ENCODE measurements at regions not wholly inside any gene's neighbourhood (a gene's known extent, or its start where the extent isn't known, plus 50 kb on each side); places are given as distances from the start of the nearest gene placed in this dataset.

- WGBS, 2 donors = 68 to 72% methylated on average over 2 of the region's 2 CpGs
- intact Hi-C loops (cut with DNase I; ENCODE audit: low total_unique reads) = no loop called here
- no peak overlapping the region for H3K4me3 ChIP-seq (ENCODE audit: low read depth, poor library complexity, severe bottlenecking)
- DNase-seq (ENCODE audit: low spot score in 2 of 2) = no peak
- TF ChIP-seq POLR2A (IDR thresholded peaks at IDR 0.05) (no peak), CTCF (IDR thresholded peaks at IDR 0.05) (no peak)
Measured at GRCh38 chr3:168815946-168816345, 720.2 kb upstream of the GOLIM4 start.

GRCh38 chr3:168813225-168813802 lies 717.6 kb upstream of the GOLIM4 start:
- intact Hi-C loops (cut with DNase I; ENCODE audit: low total_unique reads) = no loop called here
- TF ChIP-seq CTCF (IDR thresholded peaks at IDR 0.05) (no peak), POLR2A (IDR thresholded peaks at IDR 0.05) (no peak)
- WGBS, 2 donors = 85% methylated on average over 2 of the region's 2 CpGs
- H3K4me3 ChIP-seq (ENCODE audit: low read depth, poor library complexity, severe bottlenecking) = no peak overlapping the region
- DNase-seq (ENCODE audit: low spot score in 2 of 2) = no peak

GRCh38 chr3:168812234-168812633 lies 716.5 kb upstream of the GOLIM4 start:
- WGBS, 2 donors = 39 to 46% methylated on average over 3 of the region's 3 CpGs
- DNase-seq (ENCODE audit: low spot score in 2 of 2) = no peak
- intact Hi-C loops (cut with DNase I; ENCODE audit: low total_unique reads) = no loop called here
- no peak for TF ChIP-seq POLR2A (IDR thresholded peaks at IDR 0.05)
- no peak for TF ChIP-seq CTCF (IDR thresholded peaks at IDR 0.05)
- H3K4me3 ChIP-seq (ENCODE audit: low read depth, poor library complexity, severe bottlenecking) = no peak overlapping the region

- DNase-seq (ENCODE audit: low spot score in 2 of 2) = no peak
- intact Hi-C loops (cut with DNase I; ENCODE audit: low total_unique reads) = no loop called here
- TF ChIP-seq CTCF (IDR thresholded peaks at IDR 0.05) (no peak), POLR2A (IDR thresholded peaks at IDR 0.05) (no peak)
- no peak overlapping the region for H3K4me3 ChIP-seq (ENCODE audit: low read depth, poor library complexity, severe bottlenecking)
- WGBS, 2 donors = 90 to 94% methylated on average over 3 of the region's 3 CpGs
Measured at GRCh38 chr3:168808596-168808995, 712.9 kb upstream of the GOLIM4 start.

- no peak overlapping the region for H3K4me3 ChIP-seq (ENCODE audit: low read depth, poor library complexity, severe bottlenecking)
- intact Hi-C loops (cut with DNase I; ENCODE audit: low total_unique reads) = no loop called here
- DNase-seq (ENCODE audit: low spot score in 2 of 2) = no peak
- no peak for TF ChIP-seq CTCF (IDR thresholded peaks at IDR 0.05)
- no peak for TF ChIP-seq POLR2A (IDR thresholded peaks at IDR 0.05)
- WGBS, 2 donors = 45 to 54% methylated on average over 4 of the region's 4 CpGs
Measured at GRCh38 chr3:168807448-168807847, 711.7 kb upstream of the GOLIM4 start.

GRCh38 chr3:168806871-168807270 lies 711.1 kb upstream of the GOLIM4 start:
- no peak overlapping the region for H3K4me3 ChIP-seq (ENCODE audit: low read depth, poor library complexity, severe bottlenecking)
- TF ChIP-seq POLR2A (IDR thresholded peaks at IDR 0.05) (no peak), CTCF (IDR thresholded peaks at IDR 0.05) (no peak)
- DNase-seq (ENCODE audit: low spot score in 2 of 2) = no peak
- intact Hi-C loops (cut with DNase I; ENCODE audit: low total_unique reads) = no loop called here
- WGBS, 2 donors = 69 to 74% methylated on average over 1 of the region's 1 CpG
